ENCODE measurements at regions not wholly inside any gene's neighbourhood (a gene's known extent, or its start where the extent isn't known, plus 50 kb on each side); places are given as distances from the start of the nearest gene placed in this dataset.

DNA sequence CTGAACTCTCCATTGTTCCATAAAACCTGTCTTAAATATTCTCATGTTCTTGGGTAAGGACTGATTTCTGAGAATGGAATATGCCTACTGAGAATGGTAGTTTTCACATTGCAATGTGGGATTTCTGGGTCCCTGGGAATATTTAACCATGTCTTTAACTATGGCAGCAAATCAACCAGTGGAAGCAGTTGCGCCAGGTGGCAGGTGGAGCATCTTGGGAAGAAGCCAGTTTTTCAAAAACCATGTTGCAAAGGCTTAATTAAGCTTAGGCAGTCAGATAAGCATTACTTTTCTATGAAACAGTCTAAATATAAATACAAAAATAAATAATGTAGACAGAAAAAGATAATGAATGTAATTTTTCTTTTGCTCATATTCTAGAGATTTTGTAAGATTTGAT is 448.1 kb downstream of the ADAMTS20 start:
- intact Hi-C loops (cut with micrococcal nuclease) = no loop called here
- POLR2A ChIA-PET = no interaction called here
- Mint-ChIP-seq H3K36me3 (ENCODE audit: insufficient read depth, unreplicated experiment) (no peaks in the 10 kb centered on the region), H3K4me3 (ENCODE audit: unreplicated experiment) (no peak overlapping the region), H3K9me3 (ENCODE audit: unreplicated experiment) (no peaks in the 10 kb centered on the region), H3K27ac (ENCODE audit: low read depth, unreplicated experiment) (no peak overlapping the region), H3K4me1 (ENCODE audit: insufficient read depth, unreplicated experiment) (no peaks in the 10 kb centered on the region), H3K27me3 (ENCODE audit: insufficient read depth, unreplicated experiment) (no peaks in the 10 kb centered on the region)
- BruUV-seq (replicated peaks) = no TSS peak
- CTCF ChIA-PET = interaction anchor here (0.7 kb wide), 1 partner anchor 9 kb away, joined by 4 read pairs; no protein-coding TSS in a partner anchor
- TF ChIP-seq CTCF (IDR thresholded peaks at IDR 0.05; ENCODE audit: unreplicated experiment) = no peak
- no peak for DNase-seq (ENCODE audit: unreplicated experiment)

DNA sequence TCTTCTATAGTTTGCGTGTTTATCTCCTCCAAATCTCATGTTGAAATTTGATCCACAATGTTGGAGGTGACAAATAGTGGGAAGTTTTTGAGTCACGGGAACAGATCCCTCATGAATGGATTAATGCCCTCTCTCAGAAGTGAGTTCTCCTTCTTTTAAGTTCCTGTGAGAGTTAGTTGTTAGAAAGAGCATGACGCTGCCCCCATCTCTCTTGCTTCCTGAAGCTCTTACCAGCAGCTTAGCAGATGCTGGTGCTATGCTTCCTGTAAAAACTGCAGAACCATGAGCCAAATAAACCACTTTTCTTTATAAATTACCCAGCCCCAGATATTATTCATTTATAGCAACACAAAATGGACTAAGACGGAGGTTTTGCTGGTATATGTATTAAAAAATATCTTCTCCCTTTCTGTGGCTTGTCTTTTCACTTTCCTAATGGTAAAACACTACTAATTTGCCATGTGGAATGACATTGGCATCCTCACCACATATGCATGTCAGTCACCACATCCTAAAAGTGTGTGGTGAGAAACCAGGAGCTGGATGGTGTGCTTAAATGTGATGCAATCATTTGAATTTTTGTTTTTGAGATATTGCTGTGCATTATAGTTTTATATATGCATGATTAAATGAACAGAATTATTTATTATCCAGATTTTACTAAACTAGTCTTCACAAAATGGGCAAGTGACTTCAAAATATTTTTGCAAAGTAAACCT is 449.3 kb downstream of the ADAMTS20 start:
- no peaks in the 10 kb centered on the region for H3K4me1 Mint-ChIP-seq (ENCODE audit: insufficient read depth, unreplicated experiment)
- no peaks in the 10 kb centered on the region for H3K9me3 Mint-ChIP-seq (ENCODE audit: unreplicated experiment)
- H3K4me3 Mint-ChIP-seq (ENCODE audit: unreplicated experiment) = no peak overlapping the region
- no peak for TF ChIP-seq CTCF (IDR thresholded peaks at IDR 0.05; ENCODE audit: unreplicated experiment)
- no peak for DNase-seq (ENCODE audit: unreplicated experiment)
- CTCF ChIA-PET = interaction anchor here (0.6 kb wide), 1 partner anchor 1040 kb away, joined by 3 read pairs; no protein-coding TSS in a partner anchor
- H3K27ac Mint-ChIP-seq (ENCODE audit: low read depth, unreplicated experiment) = no peak overlapping the region
- intact Hi-C loops (cut with micrococcal nuclease) = no loop called here
- H3K36me3 Mint-ChIP-seq (ENCODE audit: insufficient read depth, unreplicated experiment) = no peaks in the 10 kb centered on the region
- BruUV-seq (replicated peaks) = no TSS peak
- H3K27me3 Mint-ChIP-seq (ENCODE audit: insufficient read depth, unreplicated experiment) = no peaks in the 10 kb centered on the region
- POLR2A ChIA-PET = no interaction called here

DNA sequence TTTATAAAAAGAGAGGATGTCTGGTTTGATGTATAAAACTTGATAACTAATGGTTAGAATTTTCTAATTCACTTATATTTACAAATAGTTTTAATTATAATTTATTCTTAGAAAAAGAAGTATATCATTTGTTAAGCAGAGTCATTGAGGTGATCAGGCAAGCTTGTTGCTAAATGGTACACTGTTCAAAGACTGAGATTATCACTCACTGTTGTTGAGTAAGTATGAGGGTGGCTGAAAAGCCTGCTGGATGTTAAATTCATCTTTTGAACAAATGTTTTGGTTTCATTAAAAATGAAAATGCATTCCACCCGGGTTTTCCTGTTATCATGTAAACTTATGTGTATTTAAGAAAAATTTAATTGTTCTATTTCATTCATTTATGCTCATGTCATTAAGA is 451.8 kb downstream of the ADAMTS20 start:
- no peak overlapping the region for H3K27ac Mint-ChIP-seq (ENCODE audit: low read depth, unreplicated experiment)
- no peaks in the 10 kb centered on the region for H3K27me3 Mint-ChIP-seq (ENCODE audit: insufficient read depth, unreplicated experiment)
- H3K36me3 Mint-ChIP-seq (ENCODE audit: insufficient read depth, unreplicated experiment) = no peaks in the 10 kb centered on the region
- ChIA-PET POLR2A (interaction anchor here (1.2 kb wide), 1 partner anchor 10 kb away, joined by 5 read pairs; no protein-coding TSS in a partner anchor), CTCF (interaction anchor here (0.5 kb wide), 1 partner anchor 84 kb away, joined by 4 read pairs; no protein-coding TSS in a partner anchor)
- H3K4me1 Mint-ChIP-seq (ENCODE audit: insufficient read depth, unreplicated experiment) = no peaks in the 10 kb centered on the region
- no peaks in the 10 kb centered on the region for H3K9me3 Mint-ChIP-seq (ENCODE audit: unreplicated experiment)
- H3K4me3 Mint-ChIP-seq (ENCODE audit: unreplicated experiment) = no peak overlapping the region
- no TSS peak for BruUV-seq (replicated peaks)
- intact Hi-C loops (cut with micrococcal nuclease) = no loop called here
- DNase-seq (ENCODE audit: unreplicated experiment) = no peak
- no peak for TF ChIP-seq CTCF (IDR thresholded peaks at IDR 0.05; ENCODE audit: unreplicated experiment)

GRCh38 chr12:43099691-43100163 is 452.3 kb downstream of the ADAMTS20 start:
- H3K4me3 Mint-ChIP-seq (ENCODE audit: unreplicated experiment) = no peak overlapping the region
- no peak overlapping the region for H3K27ac Mint-ChIP-seq (ENCODE audit: low read depth, unreplicated experiment)
- no peaks in the 10 kb centered on the region for H3K36me3 Mint-ChIP-seq (ENCODE audit: insufficient read depth, unreplicated experiment)
- ChIA-PET CTCF (interaction anchor here (0.7 kb wide), 1 partner anchor 663 kb away, joined by 3 read pairs; no protein-coding TSS in a partner anchor), POLR2A (interaction anchor here (1.2 kb wide), 1 partner anchor 9 kb away, joined by 5 read pairs; no protein-coding TSS in a partner anchor)
- BruUV-seq (replicated peaks) = no TSS peak
- no peaks in the 10 kb centered on the region for H3K27me3 Mint-ChIP-seq (ENCODE audit: insufficient read depth, unreplicated experiment)
- intact Hi-C loops (cut with micrococcal nuclease) = no loop called here
- no peaks in the 10 kb centered on the region for H3K9me3 Mint-ChIP-seq (ENCODE audit: unreplicated experiment)
- DNase-seq (ENCODE audit: unreplicated experiment) = no peak
- no peaks in the 10 kb centered on the region for H3K4me1 Mint-ChIP-seq (ENCODE audit: insufficient read depth, unreplicated experiment)
- TF ChIP-seq CTCF (IDR thresholded peaks at IDR 0.05; ENCODE audit: unreplicated experiment) = no peak
